Neural cell (in vitro differentiated cells): ENCODE measurements at regions not wholly inside any gene's neighbourhood (a gene's known extent, or its start where the extent isn't known, plus 50 kb on each side); places are given as distances from the start of the nearest gene placed in this dataset.

Source experiments
- H2AFZ ChIP-seq: fragments of 200-600, 300-800 bp; sonication (generic), shearing (Covaris generic); 2 replicates; pipeline ENCODE4 v1.6.0; 2014; ENCODE audit warnings: low read depth, mild to moderate bottlenecking, antibody characterized with exemption, low read length, moderate library complexity
- H3F3A ChIP-seq: fragments of 200-600 bp; shearing (Covaris generic); 2 replicates; pipeline ENCODE4 v1.6.1; 2016; ENCODE audit warnings: mild to moderate bottlenecking, moderate library complexity, mixed read lengths, antibody characterized with exemption, low read length; ENCODE audit not compliant: insufficient read depth, poor library complexity, severe bottlenecking
- H3K27ac ChIP-seq: fragments of 200-600, 300-800 bp; sonication (generic), shearing (Covaris generic); 2 replicates; pipeline ENCODE4 v1.5.1; 2014; ENCODE audit warnings: mild to moderate bottlenecking, low read length, moderate library complexity
- H3K27me3 ChIP-seq: fragments of 300-800, 200-600 bp; sonication (generic), shearing (Covaris generic); 2 replicates; pipeline ENCODE4 v1.6.0; 2014; ENCODE audit warnings: mild to moderate bottlenecking, low read depth, low read length, moderate library complexity; ENCODE audit not compliant: insufficient read depth
- H3K36me3 ChIP-seq: fragments of 300-800, 200-600 bp; sonication (generic), shearing (Covaris generic); 2 replicates; pipeline ENCODE4 v1.5.1; 2014; ENCODE audit warnings: mild to moderate bottlenecking, antibody characterized with exemption, low read length, moderate library complexity; ENCODE audit not compliant: insufficient read depth
- H3K4me2 ChIP-seq: fragments of 300-800, 200-600 bp; sonication (generic), shearing (Covaris generic); 2 replicates; pipeline ENCODE4 v1.6.0; 2014; ENCODE audit warnings: mild to moderate bottlenecking, low read length
- H3K4me3 ChIP-seq: fragments of 300-800, 200-600 bp; sonication (generic), shearing (Covaris generic); 2 replicates; pipeline ENCODE4 v1.5.1; 2014; ENCODE audit warnings: mild to moderate bottlenecking, low read length, moderate library complexity
- H3K79me2 ChIP-seq: fragments of 200-600 bp; shearing (Covaris generic); replicated peaks from 2 replicates; pipeline ENCODE4 v1.6.0; 2014; ENCODE audit warnings: mild to moderate bottlenecking, low read length, moderate library complexity; ENCODE audit not compliant: insufficient read depth
- H3K9ac ChIP-seq: fragments of 300-800, 200-600 bp; sonication (generic), shearing (Covaris generic); 2 replicates; pipeline ENCODE4 v1.6.1; 2016; ENCODE audit warnings: mild to moderate bottlenecking, low read length, mixed read lengths
- H3K9me2 ChIP-seq: fragments of 200-600 bp; shearing (Covaris generic); 2 replicates; pipeline ENCODE4 v1.6.1; 2016; ENCODE audit warnings: mild to moderate bottlenecking, low read length, mixed read lengths; ENCODE audit not compliant: insufficient read depth
- H3K9me3 ChIP-seq: fragments of 200-600, 300-800 bp; sonication (generic), shearing (Covaris generic); 2 replicates; pipeline ENCODE4 v1.6.1; 2016; ENCODE audit warnings: mild to moderate bottlenecking, mixed run types, low read length, moderate library complexity, mixed read lengths
- H4K20me1 ChIP-seq: fragments of 200-600 bp; shearing (Covaris generic); 2 replicates; pipeline ENCODE4 v1.6.1; 2016; ENCODE audit warnings: mild to moderate bottlenecking, mixed run types; ENCODE audit not compliant: insufficient read depth
- CTCF ChIP-seq: fragments of 450-650 bp; IDR thresholded peaks from 2 replicates; pipeline ENCODE4 v1.5.1; 2014; ENCODE audit warnings: antibody characterized with exemption, mild to moderate bottlenecking, moderate library complexity; ENCODE audit not compliant: poor library complexity, severe bottlenecking
- EP300 ChIP-seq: fragments of 450-650 bp; conservative IDR thresholded peaks from 2 replicates; pipeline ENCODE4 v1.6.1; 2014; ENCODE audit warnings: antibody characterized with exemption, mild to moderate bottlenecking, moderate library complexity; ENCODE audit not compliant: poor library complexity, severe bottlenecking
- EZH2 ChIP-seq: fragments of 200-600, 300-800 bp; shearing (Covaris generic), sonication (generic); IDR thresholded peaks from 2 replicates; pipeline ENCODE4 v1.6.1; 2014; ENCODE audit warnings: antibody characterized with exemption, low read length, borderline replicate concordance, mild to moderate bottlenecking; ENCODE audit not compliant: insufficient read depth, poor library complexity, severe bottlenecking
- MXI1 ChIP-seq: fragments of 450-650 bp; conservative IDR thresholded peaks from 2 replicates; pipeline ENCODE4 v1.6.1; 2014; ENCODE audit warnings: antibody characterized with exemption, mild to moderate bottlenecking; ENCODE audit not compliant: poor library complexity, severe bottlenecking
- POLR2AphosphoS5 ChIP-seq: IDR thresholded peaks from 2 replicates; pipeline ENCODE4 v1.6.1; 2012
- RAD21 ChIP-seq: fragments of 450-650 bp; conservative IDR thresholded peaks from 2 replicates; pipeline ENCODE4 v1.6.1; 2014; ENCODE audit warnings: antibody characterized with exemption, mild to moderate bottlenecking, moderate library complexity
- REST ChIP-seq: IDR thresholded peaks from 2 replicates; pipeline ENCODE4 v1.6.1; 2012; ENCODE audit warnings: borderline replicate concordance
- SMC3 ChIP-seq: fragments of 450-650 bp; conservative IDR thresholded peaks from 2 replicates; pipeline ENCODE4 v1.6.1; 2014; ENCODE audit warnings: antibody characterized with exemption, mild to moderate bottlenecking, moderate library complexity; ENCODE audit not compliant: poor library complexity
- TAF1 ChIP-seq: IDR thresholded peaks from 2 replicates; pipeline ENCODE4 v1.6.1; 2012; ENCODE audit warnings: low read depth

DNA sequence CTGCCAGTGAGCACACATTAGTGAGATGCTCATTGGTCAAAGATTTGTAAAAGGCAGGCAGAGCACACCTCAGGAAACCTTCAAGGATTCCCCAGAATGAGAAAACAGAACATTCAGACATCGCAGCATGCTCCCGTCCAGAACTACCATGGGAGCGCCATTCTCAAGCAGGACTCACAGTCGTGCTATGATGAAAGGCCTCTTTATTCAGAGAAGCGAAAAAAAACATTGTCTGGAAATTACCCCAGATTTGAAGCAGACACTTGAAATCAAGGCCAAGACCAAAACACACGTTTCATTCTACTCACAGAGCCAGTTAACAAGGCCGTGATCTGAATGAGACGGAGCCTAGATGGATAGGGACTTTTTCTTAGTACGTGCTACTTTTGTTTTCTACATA, 961.8 kb upstream of the TENM3 start:
- Histone ChIP-seq H3K9ac (no peak overlapping the region), H3K27ac (no peak overlapping the region), H2AFZ (no peak overlapping the region), H3K27me3 (no peaks in the 10 kb centered on the region), H3K79me2 (no peaks in the 10 kb centered on the region), H4K20me1 (no peaks in the 10 kb centered on the region), H3F3A (no peaks in the 10 kb centered on the region), H3K4me3 (no peak overlapping the region), H3K36me3 (no peaks in the 10 kb centered on the region), H3K9me2 (no peaks in the 10 kb centered on the region), H3K4me2 (no peak overlapping the region), H3K9me3 (no peaks in the 10 kb centered on the region)
- TF ChIP-seq MXI1 (no peak), REST (no peak), CTCF (no peak), POLR2AphosphoS5 (no peak), EZH2 (no peak), EP300 (no peak), RAD21 (no peak), SMC3 (no peak), TAF1 (no peak)

DNA sequence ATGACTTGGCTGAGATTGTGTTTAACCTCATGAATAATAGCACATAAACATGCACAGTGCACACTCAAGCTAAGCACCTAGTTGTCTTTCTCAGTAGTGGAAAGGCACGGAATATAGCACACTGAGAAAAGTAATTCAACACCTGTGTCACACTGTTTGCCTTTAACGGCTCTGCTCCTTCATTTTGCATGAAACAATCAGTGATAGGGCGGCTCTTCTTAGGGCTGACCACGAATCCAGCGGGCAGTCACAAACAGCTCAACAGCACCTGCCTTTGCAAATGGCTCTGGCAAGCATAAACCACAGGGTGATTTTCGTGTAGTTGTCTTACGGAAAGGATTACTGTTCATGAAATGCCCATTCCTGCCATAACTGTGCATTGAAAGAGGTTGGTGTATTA, 954.0 kb upstream of the TENM3 start:
- TF ChIP-seq TAF1: no peak
- no peak for TF ChIP-seq EZH2
- TF ChIP-seq POLR2AphosphoS5: no peak
- TF ChIP-seq CTCF: no peak
- no peak for TF ChIP-seq RAD21
- TF ChIP-seq EP300: no peak
- no peak for TF ChIP-seq REST
- no peak for TF ChIP-seq SMC3
- TF ChIP-seq MXI1: no peak
- Histone ChIP-seq H3K4me2 (no peak overlapping the region), H3K4me3 (no peak overlapping the region), H3K79me2 (no peaks in the 10 kb centered on the region), H3F3A (no peaks in the 10 kb centered on the region), H3K36me3 (no peaks in the 10 kb centered on the region), H3K9ac (no peak overlapping the region), H3K27me3 (no peaks in the 10 kb centered on the region), H3K9me2 (no peaks in the 10 kb centered on the region), H3K9me3 (no peaks in the 10 kb centered on the region), H3K27ac (no peak overlapping the region), H2AFZ (no peak overlapping the region), H4K20me1 (no peaks in the 10 kb centered on the region)
